OCI-LY1 (cell line): ENCODE measurements at regions not wholly inside any gene's neighbourhood (a gene's known extent, or its start where the extent isn't known, plus 50 kb on each side); places are given as distances from the start of the nearest gene placed in this dataset.

Experiments used
- H2AFZ ChIP-seq: fragments of 200-600 bp; sonication (generic), shearing (Covaris generic); 2 replicates; pipeline ENCODE4 v1.6.0; 2014; ENCODE audit warnings: antibody characterized with exemption, mild to moderate bottlenecking, low read length
- H3F3A ChIP-seq: fragments of 200-600 bp; sonication (generic), shearing (Covaris generic); 2 replicates; pipeline ENCODE4 v1.6.0; 2014; ENCODE audit warnings: mild to moderate bottlenecking, antibody characterized with exemption, low read length, moderate library complexity; ENCODE audit not compliant: insufficient read depth
- H3K27ac ChIP-seq: fragments of 200-600 bp; sonication (generic); 2 replicates; pipeline ENCODE4 v1.5.1; 2014; ENCODE audit warnings: low read length, mixed run types, mild to moderate bottlenecking, low read depth; ENCODE audit not compliant: poor library complexity, severe bottlenecking
- H3K27me3 ChIP-seq: fragments of 200-600 bp; sonication (generic); 2 replicates; pipeline ENCODE4 v1.6.0; 2014; ENCODE audit warnings: antibody characterized with exemption, mild to moderate bottlenecking, low read length, moderate library complexity; ENCODE audit not compliant: insufficient read depth
- H3K36me3 ChIP-seq: fragments of 200-600 bp; sonication (generic); 2 replicates; pipeline ENCODE4 v1.6.1; 2014; ENCODE audit warnings: mild to moderate bottlenecking, antibody characterized with exemption, low read length, moderate library complexity, mixed read lengths; ENCODE audit not compliant: insufficient read depth
- H3K4me1 ChIP-seq: fragments of 200-600 bp; sonication (generic); 2 replicates; pipeline ENCODE4 v1.5.1; 2014; ENCODE audit warnings: mild to moderate bottlenecking, low read length, moderate library complexity; ENCODE audit not compliant: insufficient read depth, severe bottlenecking
- H3K4me2 ChIP-seq: fragments of 200-600 bp; sonication (generic), shearing (Covaris generic); 2 replicates; pipeline ENCODE4 v1.6.1; 2014; ENCODE audit warnings: low read length
- H3K4me3 ChIP-seq: fragments of 200-600 bp; sonication (generic); 2 replicates; pipeline ENCODE4 v1.5.1; 2014; ENCODE audit warnings: low read length, low read depth, mild to moderate bottlenecking, mixed read lengths; ENCODE audit not compliant: poor library complexity, severe bottlenecking
- H3K79me2 ChIP-seq: fragments of 200-600 bp; shearing (Covaris generic); 2 replicates; pipeline ENCODE4 v1.6.1; 2016; ENCODE audit warnings: mixed run types, low read length, mixed read lengths; ENCODE audit not compliant: insufficient read depth
- H3K9ac ChIP-seq: fragments of 200-600 bp; sonication (generic), shearing (Covaris generic); 2 replicates; pipeline ENCODE4 v1.6.1; 2014; ENCODE audit warnings: mild to moderate bottlenecking, low read length, mixed read lengths
- H3K9me2 ChIP-seq: fragments of 200-600 bp; sonication (generic), shearing (Covaris generic); 2 replicates; pipeline ENCODE4 v1.6.1; 2014; ENCODE audit warnings: low read depth, mild to moderate bottlenecking, low read length, mixed read lengths
- H3K9me3 ChIP-seq: fragments of 200-600 bp; shearing (Covaris generic); 2 replicates; pipeline ENCODE4 v1.6.1; 2014; ENCODE audit warnings: low read length, mixed read lengths
- H4K20me1 ChIP-seq: fragments of 200-600 bp; sonication (generic), shearing (Covaris generic); 2 replicates; pipeline ENCODE4 v1.6.0; 2016; ENCODE audit warnings: mild to moderate bottlenecking, low read length; ENCODE audit not compliant: insufficient read depth
- EZH2 ChIP-seq: fragments of 200-600 bp; sonication (generic), shearing (Covaris generic); IDR thresholded peaks from 2 replicates; pipeline ENCODE4 v1.8.0; 2017; ENCODE audit warnings: borderline replicate concordance, mixed run types, mild to moderate bottlenecking, antibody characterized with exemption, low read length, moderate library complexity, mixed read lengths
- TF ChIP-seq, protein P1 (sequence below): fragments of 200-600 bp; sonication (generic), shearing (Covaris generic); IDR thresholded peaks from 2 replicates; pipeline ENCODE4 v1.5.1; 2017; ENCODE audit warnings: mild to moderate bottlenecking, antibody characterized with exemption, low read length, moderate library complexity, mixed read lengths

DNA sequence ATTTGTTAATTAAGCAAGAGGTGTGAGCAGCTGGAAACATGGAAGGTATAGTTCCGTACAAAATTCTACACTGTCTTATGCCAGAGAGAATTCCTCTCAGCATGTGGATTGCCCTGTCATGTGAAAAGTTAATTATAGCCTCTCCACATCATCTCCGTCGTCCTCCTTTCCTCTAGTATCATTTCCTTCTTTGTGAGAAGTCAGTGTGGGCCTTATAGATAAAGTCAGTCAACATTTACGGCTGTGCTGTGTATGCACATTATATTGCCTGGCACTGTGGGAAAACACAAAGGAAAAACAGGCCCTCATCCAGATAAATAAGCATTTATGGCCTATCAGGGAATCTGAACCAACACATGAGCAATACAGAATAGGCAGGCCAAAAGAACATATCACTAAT lies 236.6 kb downstream of the SEC23A start:
- Histone ChIP-seq H3K4me2 (no peak overlapping the region), H3K4me1 (no peaks in the 10 kb centered on the region), H3K27ac (no peak overlapping the region), H3K79me2 (no peaks in the 10 kb centered on the region), H3K9ac (no peak overlapping the region), H2AFZ (no peak overlapping the region), H3K9me3 (peaks cover 2% of the 10 kb centered on the region; the same call in 1 of the 2 replicates), H3F3A (no peaks in the 10 kb centered on the region), H3K4me3 (no peak overlapping the region), H3K9me2 (no peaks in the 10 kb centered on the region), H4K20me1 (no peaks in the 10 kb centered on the region), H3K36me3 (no peaks in the 10 kb centered on the region), H3K27me3 (no peaks in the 10 kb centered on the region)
- TF ChIP-seq, protein P1, sequence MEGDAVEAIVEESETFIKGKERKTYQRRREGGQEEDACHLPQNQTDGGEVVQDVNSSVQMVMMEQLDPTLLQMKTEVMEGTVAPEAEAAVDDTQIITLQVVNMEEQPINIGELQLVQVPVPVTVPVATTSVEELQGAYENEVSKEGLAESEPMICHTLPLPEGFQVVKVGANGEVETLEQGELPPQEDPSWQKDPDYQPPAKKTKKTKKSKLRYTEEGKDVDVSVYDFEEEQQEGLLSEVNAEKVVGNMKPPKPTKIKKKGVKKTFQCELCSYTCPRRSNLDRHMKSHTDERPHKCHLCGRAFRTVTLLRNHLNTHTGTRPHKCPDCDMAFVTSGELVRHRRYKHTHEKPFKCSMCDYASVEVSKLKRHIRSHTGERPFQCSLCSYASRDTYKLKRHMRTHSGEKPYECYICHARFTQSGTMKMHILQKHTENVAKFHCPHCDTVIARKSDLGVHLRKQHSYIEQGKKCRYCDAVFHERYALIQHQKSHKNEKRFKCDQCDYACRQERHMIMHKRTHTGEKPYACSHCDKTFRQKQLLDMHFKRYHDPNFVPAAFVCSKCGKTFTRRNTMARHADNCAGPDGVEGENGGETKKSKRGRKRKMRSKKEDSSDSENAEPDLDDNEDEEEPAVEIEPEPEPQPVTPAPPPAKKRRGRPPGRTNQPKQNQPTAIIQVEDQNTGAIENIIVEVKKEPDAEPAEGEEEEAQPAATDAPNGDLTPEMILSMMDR, result no peak
- TF ChIP-seq EZH2, result no peak

DNA sequence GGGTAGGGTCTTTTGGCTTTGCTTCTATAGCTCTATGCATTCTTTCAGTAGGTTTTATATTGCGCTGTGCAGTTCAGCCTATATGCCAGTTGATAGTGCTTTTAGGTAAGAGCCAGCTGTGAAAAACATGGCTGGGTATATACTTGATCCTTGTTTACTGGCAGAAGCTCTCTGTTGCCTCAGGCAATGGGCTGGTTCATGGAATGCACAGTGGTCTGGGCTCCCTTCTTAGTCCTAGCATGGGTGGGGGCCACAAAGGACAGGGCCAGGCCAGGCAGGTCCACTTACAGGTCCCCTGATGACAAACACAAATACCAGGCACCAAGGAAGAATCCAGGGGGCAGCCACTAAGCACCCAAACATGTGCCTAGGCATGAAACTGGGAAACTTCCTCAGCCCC lies 240.7 kb downstream of the SEC23A start:
- no peaks in the 10 kb centered on the region for H3K9me2 ChIP-seq
- no peak for TF ChIP-seq EZH2
- TF ChIP-seq, protein P1, result no peak

DNA sequence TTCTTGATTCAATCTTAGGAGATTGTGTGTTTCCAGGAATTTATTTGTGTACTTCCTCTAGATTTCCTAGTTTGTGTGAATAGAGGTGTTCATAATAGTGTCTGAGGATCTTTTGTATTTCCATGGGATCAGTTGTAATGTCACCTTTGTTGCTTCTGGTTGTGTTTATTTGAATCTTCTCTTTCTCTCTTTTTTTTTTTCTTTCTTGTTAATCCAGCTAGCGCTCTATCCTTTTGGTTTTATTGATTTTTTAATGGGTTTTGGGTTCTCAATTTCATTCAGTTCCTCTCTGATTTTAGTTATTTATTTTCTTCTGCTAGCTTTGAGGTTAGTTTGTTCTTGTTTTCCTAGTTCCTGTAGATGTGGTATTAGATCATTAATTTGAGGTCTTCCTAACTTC lies 242.5 kb downstream of the SEC23A start:
- no peaks in the 10 kb centered on the region for H3K27me3 ChIP-seq
- H4K20me1 ChIP-seq, result no peaks in the 10 kb centered on the region
- H3K4me3 ChIP-seq, result no peak overlapping the region
- H3K36me3 ChIP-seq, result no peaks in the 10 kb centered on the region
- TF ChIP-seq EZH2, result no peak
- TF ChIP-seq, protein P1, result no peak
- no peaks in the 10 kb centered on the region for H3F3A ChIP-seq
- H3K4me2 ChIP-seq, result no peak overlapping the region
- H3K9me2 ChIP-seq, result no peaks in the 10 kb centered on the region
- H2AFZ ChIP-seq, result no peak overlapping the region
- no peaks in the 10 kb centered on the region for H3K79me2 ChIP-seq
- H3K9ac ChIP-seq, result no peak overlapping the region
- H3K9me3 ChIP-seq, result peaks cover 2% of the 10 kb centered on the region; the same call in 1 of the 2 replicates
- H3K27ac ChIP-seq, result no peak overlapping the region
- no peaks in the 10 kb centered on the region for H3K4me1 ChIP-seq

More for the DNA sequence above, 240.7 kb downstream of the SEC23A start:
- H3K27ac ChIP-seq, result no peak overlapping the region
- no peaks in the 10 kb centered on the region for H3K36me3 ChIP-seq
- no peaks in the 10 kb centered on the region for H3F3A ChIP-seq
- no peaks in the 10 kb centered on the region for H4K20me1 ChIP-seq
- no peaks in the 10 kb centered on the region for H3K79me2 ChIP-seq
- H3K4me2 ChIP-seq, result no peak overlapping the region
- H2AFZ ChIP-seq, result no peak overlapping the region
- no peaks in the 10 kb centered on the region for H3K27me3 ChIP-seq
- no peak overlapping the region for H3K4me3 ChIP-seq
- H3K9ac ChIP-seq, result no peak overlapping the region
- H3K4me1 ChIP-seq, result no peaks in the 10 kb centered on the region
- H3K9me3 ChIP-seq, result peaks cover 2% of the 10 kb centered on the region; the same call in 1 of the 2 replicates
